Motor neuron (in vitro differentiated cells): ENCODE measurements at regions not wholly inside any gene's neighbourhood (a gene's known extent, or its start where the extent isn't known, plus 50 kb on each side); places are given as distances from the start of the nearest gene placed in this dataset.
A peak's percentile ranks its signal among the peaks of the same experiment; 100 is the strongest.

ENCODE experiments used
- ATAC-seq, 8 experiments: fragments of 200-7000 bp; cut with Tn5 transposase; replicated peaks in 6 of 8; 2 replicates each; pipeline ENCODE4 v1.8.0; 2021; ENCODE audit warnings: mild to moderate bottlenecking in 8 of 8, moderate library complexity in 8 of 8
- H3K27ac ChIP-seq, 2 donors: fragments of 250-450 bp; sonication (Bioruptor Pico); 2 replicates each; pipeline ENCODE4 v1.9.0; 2021; ENCODE audit warnings: antibody characterized with exemption in 2 of 2, mild to moderate bottlenecking in 2 of 2, moderate library complexity in 1 of 2
- H3K4me1 ChIP-seq, 2 donors: fragments of 250-450 bp; sonication (Bioruptor Pico); replicated peaks in 1 of 2; 2 replicates each; pipeline ENCODE4 v1.6.1; 2021; ENCODE audit warnings: antibody characterized with exemption in 2 of 2, mild to moderate bottlenecking in 2 of 2, moderate library complexity in 1 of 2
- H3K4me3 ChIP-seq, 5 donors: fragments of 250-450 bp; sonication (Bioruptor Pico); 2 replicates each; pipeline ENCODE4 v1.9.0; 2021; ENCODE audit warnings: antibody characterized with exemption in 5 of 5, mild to moderate bottlenecking in 5 of 5, moderate library complexity in 4 of 5
- WGBS, 10 experiments: fragments of 450-650 bp; shearing (Covaris generic); methylation state at CpG; one replicate each; pipeline ENCODE4 v1.0.0; 2022; 5-methylcytosine and 5-hydroxymethylcytosine counted together
- in situ Hi-C, 9 experiments: fragments of 400-800 bp; cut with MboI; loops; one replicate each; pipeline ENCODE4 v1.15.0; 2021; ENCODE audit warnings: low sequenced_read_pairs in 9 of 9, low pct_unique_long_range_greater_than_20kb in 2 of 9; ENCODE audit not compliant: unreplicated experiment in 9 of 9

GRCh38 chr12:27382924-27383323 is 50.3 kb downstream of the BMAL2 start:
- H3K27ac ChIP-seq, result no peak overlapping the region
- 90 to 94% (median 93%) methylated on average over 2 to 3 of the region's 3 CpGs; no CpG with 5 or more reads in 6 of the 10 experiments for WGBS, 10 experiments
- no peak overlapping the region for H3K4me3 ChIP-seq
- in situ Hi-C loops, result no loop called here
- no peak for ATAC-seq
- H3K4me1 ChIP-seq, result no peaks in the 10 kb centered on the region

- in situ Hi-C loops, result no loop called here
- Histone ChIP-seq H3K4me3 (no peak overlapping the region), H3K27ac (no peak overlapping the region), H3K4me1 (no peaks in the 10 kb centered on the region)
- peak in 4 of 8 experiments; percentile 78 to 97 (median 90) for ATAC-seq
- WGBS, 10 experiments, result 26 to 92% (median 47%) methylated on average over 2 to 10 of the region's 12 CpGs; no CpG with 5 or more reads in 2 of the 10 experiments
Observed at GRCh38 chr12:27383429-27384260, 51.0 kb downstream of the BMAL2 start.

- no peaks in the 10 kb centered on the region for H3K4me1 ChIP-seq
- no peak overlapping the region for H3K27ac ChIP-seq
- WGBS, 10 experiments, result 78 to 100% (median 100%) methylated on average over 1 of the region's 1 CpG; no CpG with 5 or more reads in 3 of the 10 experiments
- no peak overlapping the region for H3K4me3 ChIP-seq
- no peak for ATAC-seq
- in situ Hi-C loops, result no loop called here
Observed at GRCh38 chr12:27384261-27384590, 51.6 kb downstream of the BMAL2 start.

- in situ Hi-C loops, result no loop called here
- Histone ChIP-seq H3K27ac (no peak overlapping the region), H3K4me1 (no peaks in the 10 kb centered on the region), H3K4me3 (no peak overlapping the region)
- WGBS, 10 experiments, result 50 to 97% (median 88%) methylated on average over 1 to 9 of the region's 10 CpGs
- peak in 5 of 8 experiments; percentile 61 to 74 (median 67) for ATAC-seq
Observed at GRCh38 chr12:27385766-27386564, 53.3 kb downstream of the BMAL2 start.

GRCh38 chr12:27387473-27387872 is 54.8 kb downstream of the BMAL2 start:
- no peak for ATAC-seq
- 91 to 100% (median 100%) methylated on average over 1 of the region's 1 CpG; no CpG with 5 or more reads in 4 of the 10 experiments for WGBS, 10 experiments
- Histone ChIP-seq H3K27ac (no peak overlapping the region), H3K4me3 (no peak overlapping the region), H3K4me1 (no peaks in the 10 kb centered on the region)
- in situ Hi-C loops, result no loop called here

GRCh38 chr12:27388650-27389049 is 56.0 kb downstream of the BMAL2 start:
- ATAC-seq, result no peak
- in situ Hi-C loops, result no loop called here
- no peak overlapping the region for H3K27ac ChIP-seq
- H3K4me1 ChIP-seq, result no peaks in the 10 kb centered on the region
- H3K4me3 ChIP-seq, result no peak overlapping the region
- WGBS, 10 experiments, result 91 to 100% (median 100%) methylated on average over 1 of the region's 1 CpG; no CpG with 5 or more reads in 1 of the 10 experiments

- no peak overlapping the region for H3K4me3 ChIP-seq
- no peaks in the 10 kb centered on the region for H3K4me1 ChIP-seq
- H3K27ac ChIP-seq, result no peak overlapping the region
- no peak for ATAC-seq
- in situ Hi-C loops, result no loop called here
- WGBS, 10 experiments, result 57 to 92% (median 80%) methylated on average over 1 to 2 of the region's 2 CpGs; no CpG with 5 or more reads in 6 of the 10 experiments
Observed at GRCh38 chr12:27394676-27395075, 51.9 kb upstream of the SMCO2 start.

GRCh38 chr12:27396216-27396815 is 50.2 kb upstream of the SMCO2 start:
- WGBS, 10 experiments, result 10 to 100% (median 93%) methylated on average over 1 to 5 of the region's 6 CpGs; no CpG with 5 or more reads in 1 of the 10 experiments
- Histone ChIP-seq H3K27ac (no peak overlapping the region), H3K4me3 (no peak overlapping the region), H3K4me1 (no peaks in the 10 kb centered on the region)
- no peak for ATAC-seq
- in situ Hi-C loops, result no loop called here
